ENCODE measurements at regions not wholly inside any gene's neighbourhood (a gene's known extent, or its start where the extent isn't known, plus 50 kb on each side); places are given as distances from the start of the nearest gene placed in this dataset.

DNA sequence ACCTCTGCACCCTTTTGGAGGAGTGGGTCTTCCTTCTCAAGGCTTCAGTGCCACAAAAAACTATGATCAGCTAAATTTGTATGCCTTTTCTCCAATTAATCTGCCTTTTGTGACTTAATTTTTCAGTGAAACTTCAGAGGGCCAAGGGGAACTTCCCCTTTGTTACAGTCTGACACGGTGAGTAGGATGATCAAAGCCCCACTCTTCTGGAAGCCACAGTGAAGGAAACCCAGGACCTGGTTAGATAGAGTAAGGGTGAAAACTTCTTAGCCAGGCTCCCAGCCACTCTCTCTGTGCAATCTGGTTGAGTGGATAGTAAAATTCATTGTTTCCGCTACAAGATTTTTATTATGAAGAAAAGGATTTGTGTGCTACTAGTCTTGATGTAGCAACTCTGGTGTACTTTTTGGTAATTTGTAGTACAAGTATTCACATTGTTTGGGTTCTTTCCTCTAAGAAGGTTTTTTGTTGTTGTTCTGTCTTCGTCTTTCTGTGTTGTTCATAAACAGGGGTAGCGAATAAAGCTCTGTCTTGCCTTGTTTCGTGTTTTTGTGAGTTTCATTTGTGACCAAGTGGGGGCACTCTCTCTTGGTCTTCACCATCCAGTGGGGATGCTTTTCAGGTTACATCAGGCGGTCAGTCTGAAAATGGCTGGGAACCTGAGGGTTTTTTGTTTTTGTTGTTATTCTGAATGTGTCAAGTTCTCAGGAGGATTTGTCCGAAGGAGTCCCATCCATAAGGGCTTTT is 268.5 kb upstream of the NPSR1 start:
- TF ChIP-seq, protein P1, sequence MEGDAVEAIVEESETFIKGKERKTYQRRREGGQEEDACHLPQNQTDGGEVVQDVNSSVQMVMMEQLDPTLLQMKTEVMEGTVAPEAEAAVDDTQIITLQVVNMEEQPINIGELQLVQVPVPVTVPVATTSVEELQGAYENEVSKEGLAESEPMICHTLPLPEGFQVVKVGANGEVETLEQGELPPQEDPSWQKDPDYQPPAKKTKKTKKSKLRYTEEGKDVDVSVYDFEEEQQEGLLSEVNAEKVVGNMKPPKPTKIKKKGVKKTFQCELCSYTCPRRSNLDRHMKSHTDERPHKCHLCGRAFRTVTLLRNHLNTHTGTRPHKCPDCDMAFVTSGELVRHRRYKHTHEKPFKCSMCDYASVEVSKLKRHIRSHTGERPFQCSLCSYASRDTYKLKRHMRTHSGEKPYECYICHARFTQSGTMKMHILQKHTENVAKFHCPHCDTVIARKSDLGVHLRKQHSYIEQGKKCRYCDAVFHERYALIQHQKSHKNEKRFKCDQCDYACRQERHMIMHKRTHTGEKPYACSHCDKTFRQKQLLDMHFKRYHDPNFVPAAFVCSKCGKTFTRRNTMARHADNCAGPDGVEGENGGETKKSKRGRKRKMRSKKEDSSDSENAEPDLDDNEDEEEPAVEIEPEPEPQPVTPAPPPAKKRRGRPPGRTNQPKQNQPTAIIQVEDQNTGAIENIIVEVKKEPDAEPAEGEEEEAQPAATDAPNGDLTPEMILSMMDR (conservative IDR thresholded peaks at IDR 0.05; ENCODE audit: low read depth, low read length): no peak
- DNase-seq (ENCODE audit: low read depth): no peak
- H3K4me3 ChIP-seq (ENCODE audit: low read depth, low read length): no peak overlapping the region

- DNase-seq (ENCODE audit: low read depth): no peak
- TF ChIP-seq, protein P1 (conservative IDR thresholded peaks at IDR 0.05; ENCODE audit: low read depth, low read length): no peak
- no peak overlapping the region for H3K4me3 ChIP-seq (ENCODE audit: low read depth, low read length)
These were observed 267.9 kb upstream of the NPSR1 start for GRCh38 chr7:34390103-34390502.

GRCh38 chr7:34392972-34393371 is 265.0 kb upstream of the NPSR1 start:
- TF ChIP-seq, protein P1 (conservative IDR thresholded peaks at IDR 0.05; ENCODE audit: low read depth, low read length): no peak
- DNase-seq (ENCODE audit: low read depth): no peak
- no peak overlapping the region for H3K4me3 ChIP-seq (ENCODE audit: low read depth, low read length)

DNA sequence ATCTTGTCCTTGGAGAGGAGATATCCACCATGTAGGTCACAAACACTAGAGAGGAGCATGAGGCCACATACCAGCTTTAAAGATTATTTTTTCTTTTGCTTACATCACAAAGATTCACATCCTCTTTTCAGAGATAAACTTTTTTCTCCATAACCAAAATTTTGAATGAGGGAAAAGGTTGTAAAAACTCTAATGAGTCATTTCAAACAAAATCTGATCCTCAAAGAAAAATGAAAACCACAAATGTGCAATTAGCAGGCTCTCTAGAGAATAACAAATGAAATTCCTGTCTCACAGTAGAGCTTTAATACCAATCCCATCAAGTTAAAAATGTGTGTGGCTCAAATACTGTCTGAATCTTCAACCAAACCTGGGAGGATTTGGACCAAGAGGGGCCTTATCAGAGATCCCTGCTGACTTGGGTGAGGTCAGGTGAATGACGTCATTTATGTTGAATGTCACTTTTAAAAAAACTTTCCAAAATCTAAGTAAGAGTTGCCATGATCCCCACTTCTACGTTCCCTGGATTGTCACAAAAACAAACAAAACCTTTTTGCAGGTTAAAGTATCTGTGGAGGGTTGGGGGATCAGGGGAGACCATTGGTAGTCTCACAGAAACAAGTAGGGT is 261.5 kb upstream of the NPSR1 start:
- DNase-seq (ENCODE audit: low read depth): no peak
- TF ChIP-seq, protein P1 (conservative IDR thresholded peaks at IDR 0.05; ENCODE audit: low read depth, low read length): no peak
- no peak overlapping the region for H3K4me3 ChIP-seq (ENCODE audit: low read depth, low read length)

DNA sequence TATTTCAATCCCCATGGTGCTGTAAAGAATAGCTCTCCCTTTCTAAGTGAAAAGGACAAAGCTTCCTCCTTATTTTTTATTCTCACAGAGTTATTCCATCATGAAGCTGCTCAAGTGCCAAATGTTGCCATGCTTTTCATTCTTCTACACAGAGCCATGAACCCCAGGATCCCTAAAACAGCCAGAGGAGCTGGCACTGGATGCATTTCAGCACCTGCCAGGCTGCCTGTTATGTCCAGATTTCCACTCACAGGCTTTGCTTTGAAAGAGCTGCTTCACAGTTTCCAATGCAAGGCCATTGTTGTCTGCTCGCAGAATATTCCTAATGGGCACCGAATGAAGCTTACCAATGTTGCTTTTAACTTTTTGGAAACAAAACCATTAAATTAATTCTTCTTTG is 256.2 kb upstream of the NPSR1 start:
- TF ChIP-seq, protein P1 (conservative IDR thresholded peaks at IDR 0.05; ENCODE audit: low read depth, low read length): no peak
- no peak for DNase-seq (ENCODE audit: low read depth)
- H3K4me3 ChIP-seq (ENCODE audit: low read depth, low read length): no peak overlapping the region

DNA sequence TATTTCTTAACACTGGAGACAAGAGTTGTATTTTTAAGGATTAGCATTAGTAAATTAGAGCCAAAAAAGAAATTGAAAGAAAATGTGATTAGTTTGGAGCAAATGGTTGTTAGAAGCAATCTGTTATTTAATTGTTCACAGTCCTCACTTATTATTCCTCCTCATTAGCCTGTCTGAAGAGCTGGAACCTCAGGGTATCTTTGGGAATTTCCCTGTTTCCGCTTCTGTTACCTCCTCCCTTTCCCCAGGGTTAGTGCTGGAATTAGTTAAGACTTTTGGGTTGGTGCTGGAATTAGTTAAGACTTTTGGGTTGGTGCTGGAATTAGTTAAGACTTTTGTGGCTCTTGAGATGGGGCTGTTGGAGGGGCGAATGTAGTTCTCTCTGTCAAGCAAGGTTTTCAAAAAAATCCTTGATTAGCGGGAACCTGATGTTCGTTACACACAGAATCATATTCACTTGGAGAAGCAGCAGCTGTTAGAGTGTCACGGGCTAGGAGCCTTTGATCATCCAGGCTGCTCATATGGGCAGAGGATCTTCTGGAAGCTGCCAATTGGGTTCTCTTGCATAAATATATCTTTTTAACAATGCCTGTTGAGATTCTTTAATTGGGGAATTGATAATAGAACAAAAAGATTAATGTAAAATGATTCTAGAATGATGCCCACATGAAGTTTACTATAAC is 251.0 kb upstream of the NPSR1 start:
- TF ChIP-seq, protein P1 (conservative IDR thresholded peaks at IDR 0.05; ENCODE audit: low read depth, low read length): no peak
- H3K4me3 ChIP-seq (ENCODE audit: low read depth, low read length): no peak overlapping the region
- DNase-seq (ENCODE audit: low read depth): no peak

Measured in choroid plexus epithelial cell (primary cell).